ENCODE measurements at regions not wholly inside any gene's neighbourhood (a gene's known extent, or its start where the extent isn't known, plus 50 kb on each side); places are given as distances from the start of the nearest gene placed in this dataset.

GRCh38 chr4:116598155-116598979 is 487.0 kb downstream of the TRAM1L1 start:
- no peak for TF ChIP-seq POLR2A (IDR thresholded peaks at IDR 0.05; ENCODE audit: low read depth, low read length)
- TF ChIP-seq SMC3 (IDR thresholded peaks at IDR 0.05; ENCODE audit: low read depth, low read length): no peak

All from IMR-90 (cell line).